H1 (cell line): ENCODE measurements at regions not wholly inside any gene's neighbourhood (a gene's known extent, or its start where the extent isn't known, plus 50 kb on each side); places are given as distances from the start of the nearest gene placed in this dataset.

Experiments
- CTCF ChIA-PET: fragments of 300-600 bp; sonication (Branson Sonifier 250); formaldehyde crosslinking; loops from one replicate; lab custom pipeline; 2021; ENCODE audit not compliant: partially characterized antibody; lab: Charles Lee
- POLR2A ChIA-PET: fragments of 300-600 bp; sonication (Branson Sonifier 250); formaldehyde crosslinking; loops from one replicate; lab custom pipeline; 2021; ENCODE audit warnings: inconsistent platforms; ENCODE audit not compliant: partially characterized antibody; lab: Charles Lee
- DNase-seq, 2 experiments: peaks; one replicate each; pipeline versions ENCODE4 v3.0.0 to v3.0.0-alpha.2; 2010 to 2022; ENCODE audit warnings: low spot score in 2 of 2, low read depth in 1 of 2, mixed read lengths in 1 of 2
- FAIRE-seq: peaks from 2 replicates; lab custom pipeline; 2011; peaks lifted over from hg19 to GRCh38; lab: Jason Lieb, UNC
- H2AFZ ChIP-seq: 2 replicates; pipeline ENCODE4 v1.8.1; 2012; ENCODE audit warnings: low read length, inconsistent platforms
- H2AK5ac ChIP-seq: 2 replicates; pipeline ENCODE4 v1.6.1; 2013; ENCODE audit warnings: low read depth, low read length
- H2BK120ac ChIP-seq: replicated peaks from 2 replicates; pipeline ENCODE3; 2013; ENCODE audit warnings: low read depth, low read length, inconsistent platforms
- H2BK12ac ChIP-seq: 2 replicates; pipeline ENCODE4 v1.6.1; 2013; ENCODE audit warnings: low read depth, low read length
- H2BK15ac ChIP-seq: 2 replicates; pipeline ENCODE4 v1.6.1; 2013; ENCODE audit warnings: low read length
- H2BK20ac ChIP-seq: 2 replicates; pipeline ENCODE4 v1.6.1; 2013; ENCODE audit warnings: low read length
- H2BK5ac ChIP-seq: 2 replicates; pipeline ENCODE4 v1.6.1; 2013; ENCODE audit warnings: low read depth, low read length
- H3K14ac ChIP-seq: 2 replicates; pipeline ENCODE4 v1.6.1; 2013; ENCODE audit warnings: inconsistent platforms; ENCODE audit not compliant: insufficient read length
- H3K18ac ChIP-seq: 2 replicates; pipeline ENCODE4 v1.6.1; 2013; ENCODE audit warnings: low read length; ENCODE audit errors: extremely low read depth
- H3K23ac ChIP-seq: 2 replicates; pipeline ENCODE4 v1.6.1; 2013; ENCODE audit warnings: inconsistent platforms; ENCODE audit not compliant: insufficient read length
- H3K23me2 ChIP-seq: 2 replicates; pipeline ENCODE4 v1.6.1; 2013; ENCODE audit warnings: low read depth, low read length
- H3K27ac ChIP-seq: 2 replicates; pipeline ENCODE4 v1.6.1; 2011; ENCODE audit warnings: low read depth, low read length, inconsistent platforms
- H3K27me3 ChIP-seq, 4 experiments: replicated peaks in 1 of 4; 1 replicate in 1 of 4; 2 replicates in 3 of 4; pipeline versions ENCODE4 v1.6.1 to v1.8.1; 2011 to 2013; ENCODE audit warnings: low read length in 3 of 4, mild to moderate bottlenecking in 3 of 4, inconsistent platforms in 2 of 4, mixed read lengths in 2 of 4, moderate library complexity in 1 of 4; ENCODE audit not compliant: control insufficient read depth in 3 of 4, insufficient read depth in 3 of 4; ENCODE audit errors: extremely low read depth in 1 of 4
- H3K36me3 ChIP-seq, 4 experiments: 2 replicates each; pipeline versions ENCODE4 v1.6.1 to v1.8.1; 2011 to 2013; ENCODE audit warnings: mild to moderate bottlenecking in 4 of 4, low read length in 3 of 4, moderate library complexity in 2 of 4, control low read depth in 1 of 4, inconsistent platforms in 1 of 4; ENCODE audit not compliant: insufficient read depth in 4 of 4, control insufficient read depth in 2 of 4
- H3K4ac ChIP-seq: replicated peaks from 2 replicates; pipeline ENCODE3; 2013; ENCODE audit warnings: low read length, low read depth, mixed read lengths, inconsistent platforms; ENCODE audit not compliant: insufficient read length
- H3K4me1 ChIP-seq, 4 experiments: replicated peaks in 1 of 4; 1 replicate in 1 of 4; 2 replicates in 3 of 4; pipeline versions ENCODE4 v1.6.1 to v1.8.1; 2011 to 2013; ENCODE audit warnings: low read length in 3 of 4, inconsistent platforms in 2 of 4, mixed read lengths in 1 of 4; ENCODE audit not compliant: insufficient read depth in 4 of 4, control insufficient read depth in 3 of 4
- H3K4me2 ChIP-seq, 2 experiments: 2 replicates each; pipeline versions ENCODE4 v1.6.1 to v1.8.1; 2011 to 2013; ENCODE audit warnings: low read depth in 2 of 2, low read length in 2 of 2, control low read depth in 1 of 2, inconsistent platforms in 1 of 2, mild to moderate bottlenecking in 1 of 2; ENCODE audit not compliant: insufficient read depth in 1 of 2
- H3K4me3 ChIP-seq, 4 experiments: fragments of 200-600, 300-600 bp in 1 of 4; sonication (generic), shearing (Covaris generic), sonication (Bioruptor Twin) in 1 of 4; 2 replicates each; pipeline versions ENCODE4 v1.5.1 to v1.8.1; 2011 to 2016; ENCODE audit warnings: low read length in 4 of 4, low read depth in 3 of 4, control low read depth in 2 of 4, inconsistent platforms in 2 of 4, mild to moderate bottlenecking in 2 of 4, mixed read lengths in 1 of 4, moderate library complexity in 1 of 4; ENCODE audit not compliant: insufficient read depth in 2 of 4; ENCODE audit errors: extremely low read depth in 1 of 4
- H3K56ac ChIP-seq: replicated peaks from 2 replicates; pipeline ENCODE3; 2013; ENCODE audit warnings: low read depth, mild to moderate bottlenecking, mixed read lengths, low read length, inconsistent platforms; ENCODE audit not compliant: insufficient read length
- H3K79me1 ChIP-seq: 2 replicates; pipeline ENCODE4 v1.6.1; 2013; ENCODE audit warnings: low read depth, low read length, control low read depth
- H3K79me2 ChIP-seq, 2 experiments: 2 replicates each; pipeline versions ENCODE4 v1.6.1 to v1.8.1; 2012 to 2013; ENCODE audit warnings: low read length in 2 of 2, mild to moderate bottlenecking in 2 of 2, inconsistent platforms in 1 of 2; ENCODE audit not compliant: insufficient read depth in 2 of 2, control insufficient read depth in 1 of 2
- H3K9ac ChIP-seq, 4 experiments: replicated peaks in 1 of 4; 1 replicate in 1 of 4; 2 replicates in 3 of 4; pipeline versions ENCODE4 v1.6.1 to v1.8.1; 2011 to 2013; ENCODE audit warnings: low read depth in 3 of 4, low read length in 3 of 4, control low read depth in 2 of 4, mild to moderate bottlenecking in 2 of 4, moderate library complexity in 2 of 4, inconsistent platforms in 1 of 4; ENCODE audit errors: extremely low read depth in 1 of 4
- H3K9me3 ChIP-seq, 2 experiments: 2 replicates each; pipeline versions ENCODE4 v1.6.1 to v1.8.1; 2012 to 2013; ENCODE audit warnings: mild to moderate bottlenecking in 2 of 2, moderate library complexity in 2 of 2, control low read depth in 1 of 2, inconsistent platforms in 1 of 2, low read depth in 1 of 2, low read length in 1 of 2, mixed read lengths in 1 of 2; ENCODE audit not compliant: insufficient read depth in 2 of 2
- H4K20me1 ChIP-seq, 2 experiments: replicated peaks in 1 of 2; 2 replicates each; pipeline versions ENCODE3 to v1.8.1; 2011 to 2013; ENCODE audit warnings: inconsistent platforms in 2 of 2, low read length in 2 of 2, mild to moderate bottlenecking in 1 of 2; ENCODE audit not compliant: insufficient read depth in 2 of 2, control insufficient read depth in 1 of 2
- H4K5ac ChIP-seq: 2 replicates; pipeline ENCODE4 v1.6.1; 2013; ENCODE audit warnings: low read length, low read depth, mixed read lengths, inconsistent platforms; ENCODE audit not compliant: insufficient read length
- H4K8ac ChIP-seq: 2 replicates; pipeline ENCODE4 v1.8.0; 2013; ENCODE audit warnings: mild to moderate bottlenecking, moderate library complexity, low read length, inconsistent platforms; ENCODE audit not compliant: insufficient read depth; ENCODE audit errors: extremely low read depth
- H4K91ac ChIP-seq: replicated peaks from 2 replicates; pipeline ENCODE3; 2013; ENCODE audit warnings: low read length, mixed read lengths, inconsistent platforms; ENCODE audit not compliant: insufficient read length
- CBX5 ChIP-seq: fragments of 300-800, 300-1000 bp; sonication (generic); IDR thresholded peaks from 2 replicates; pipeline ENCODE4 v1.7.1; 2016; ENCODE audit warnings: antibody characterized with exemption, low read length, low read depth
- HDAC2 ChIP-seq, 2 experiments: fragments of 300-600 bp in 1 of 2; sonication (generic) in 1 of 2; IDR thresholded peaks; 2 replicates each; pipeline ENCODE4 v1.6.1; 2011 to 2012; ENCODE audit warnings: low read depth in 2 of 2, low read length in 2 of 2, mild to moderate bottlenecking in 2 of 2, moderate library complexity in 2 of 2, borderline replicate concordance in 1 of 2, inconsistent platforms in 1 of 2
- POLR2AphosphoS5 ChIP-seq: IDR thresholded peaks from 2 replicates; pipeline ENCODE4 v1.6.1; 2011; ENCODE audit warnings: low read depth, low read length
- RBBP5 ChIP-seq: IDR thresholded peaks from 2 replicates; pipeline ENCODE4 v1.7.1; 2012; ENCODE audit warnings: low read depth, mild to moderate bottlenecking, inconsistent platforms, low read length, moderate library complexity, borderline replicate concordance
- SAP30 ChIP-seq: fragments of 300-600 bp; sonication (generic); IDR thresholded peaks from 2 replicates; pipeline ENCODE4 v1.7.1; 2012; ENCODE audit warnings: low read length, moderate library complexity, mild to moderate bottlenecking, inconsistent platforms; ENCODE audit not compliant: insufficient read depth, insufficient replicate concordance
- whole genome bisulfite sequencing, 2 experiments: shearing (Covaris generic) in 1 of 2; methylation state at CpG; one replicate each; pipeline versions ENCODE4 v1.1.6 to v1.1.7; 2013 to 2015; ENCODE audit warnings: low lambda C conversion rate in 2 of 2, mixed read lengths in 2 of 2, inconsistent platforms in 1 of 2, low coverage in 1 of 2, missing lambda C conversion rate in 1 of 2; ENCODE audit not compliant: insufficient replicate concordance in 2 of 2, insufficient coverage in 1 of 2, insufficient read length in 1 of 2; ENCODE audit errors: extremely low coverage in 1 of 2, missing lambda C conversion rate in 1 of 2; 5-methylcytosine and 5-hydroxymethylcytosine counted together

- FAIRE-seq (no peak), DNase-seq (no peak)
- Histone ChIP-seq H2AFZ (no peak overlapping the region), H3K9ac (no peak overlapping the region), H2BK120ac (no peak overlapping the region), H2BK5ac (no peak overlapping the region), H2BK15ac (no peak overlapping the region), H3K56ac (no peak overlapping the region), H3K23me2 (peaks cover 1% of the 10 kb centered on the region; the same call in 1 of the 2 replicates), H3K79me1 (no peaks in the 10 kb centered on the region), H3K4me3 (no peak overlapping the region), H3K27ac (no peak overlapping the region), H3K4ac (no peak overlapping the region), H4K8ac (no peak overlapping the region), H3K4me2 (no peak overlapping the region), H3K23ac (no peak overlapping the region), H2BK12ac (no peak overlapping the region), H3K4me1 (peaks cover 0 to 2% (median 0%) of the 10 kb centered on the region in 4 experiments; a peak in 1 of 7 replicates), H3K18ac (no peak overlapping the region), H3K14ac (no peak overlapping the region), H3K79me2 (no peaks in the 10 kb centered on the region), H4K20me1 (no peaks in the 10 kb centered on the region), H4K91ac (no peak overlapping the region), H4K5ac (no peak overlapping the region), H3K9me3 (peaks cover 6 to 8% of the 10 kb centered on the region in 2 experiments; a peak in 2 of 4 replicates), H3K27me3 (no peaks in the 10 kb centered on the region), H3K36me3 (no peaks in the 10 kb centered on the region), H2BK20ac (no peak overlapping the region), H2AK5ac (no peak overlapping the region)
- ChIA-PET POLR2A (no interaction called here), CTCF (no interaction called here)
- 87% methylated on average over 7 of the region's 7 CpGs; no CpG with 5 or more reads in 1 of the 2 experiments for WGBS, 2 experiments
- no peak for TF ChIP-seq RBBP5
- no peak for TF ChIP-seq SAP30
- no peak for TF ChIP-seq HDAC2 (IDR thresholded peaks at IDR 0.05; ENCODE audit: borderline replicate concordance in 1 of 2, low read depth in 2 of 2, low read length in 2 of 2)
- no peak for TF ChIP-seq POLR2AphosphoS5
- TF ChIP-seq CBX5: no peak
Measured at GRCh38 chr7:153405704-153406485, 646.3 kb upstream of the DPP6 start.
